ENCODE measurements at regions not wholly inside any gene's neighbourhood (a gene's known extent, or its start where the extent isn't known, plus 50 kb on each side); places are given as distances from the start of the nearest gene placed in this dataset.
"Not testable (repeated sequence)": the region's sequence is repeated elsewhere in the genome, so short reads cannot be mapped to it uniquely, and the experiment has no call there.

DNA sequence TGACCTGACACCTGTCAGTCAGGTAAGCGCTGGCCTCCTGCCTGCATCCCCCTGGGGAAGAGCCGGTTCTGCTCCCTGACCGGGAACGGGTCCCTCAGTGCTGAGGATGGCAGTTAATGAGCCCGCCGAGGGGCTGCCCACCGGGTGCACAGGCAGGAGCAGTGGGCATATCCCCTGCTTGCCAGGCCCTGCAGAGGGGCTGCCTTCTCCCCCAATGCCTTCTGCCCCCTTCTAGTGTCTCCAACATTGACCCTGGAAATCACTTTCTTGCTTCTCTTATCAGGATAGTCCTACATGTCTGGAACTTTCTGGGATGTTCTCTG, 388.5 kb downstream of the SEC14L1 start:
- Histone ChIP-seq H3K9me3 (replicated peaks; ENCODE audit: low read length) (no peaks in the 10 kb centered on the region), H3K36me3 (ENCODE audit: insufficient read depth, low read length) (no peaks in the 10 kb centered on the region), H3K4me3 (ENCODE audit: low read length) (no peak overlapping the region), H3K9ac (ENCODE audit: low read depth, low read length) (no peak overlapping the region), H3K4me1 (ENCODE audit: control insufficient read depth, insufficient read depth, low read length) (peaks cover 9% of the 10 kb centered on the region), H3K4me2 (ENCODE audit: low read length) (no peak overlapping the region), H3K27me3 (ENCODE audit: control insufficient read depth, insufficient read depth, low read length) (peaks cover 49% of the 10 kb centered on the region)

DNA sequence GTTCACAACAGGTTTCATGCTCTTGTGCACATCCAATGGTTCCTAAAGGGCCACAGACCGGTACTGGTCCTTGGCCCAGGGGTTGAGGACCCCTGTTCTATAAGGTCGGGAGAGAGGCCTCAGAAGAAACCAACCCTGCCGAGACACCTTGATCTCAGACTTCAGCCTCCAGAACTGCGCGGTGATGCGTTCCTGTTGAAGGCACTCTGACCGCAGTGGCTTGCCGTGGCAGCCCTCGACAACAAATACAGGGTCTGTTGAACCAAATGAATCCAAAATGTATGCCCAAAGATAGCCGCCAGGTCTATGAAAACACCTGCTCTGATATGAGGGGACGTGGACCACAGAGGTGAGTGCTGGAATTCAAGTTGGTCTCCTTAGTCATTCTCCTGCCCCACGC, 389.8 kb downstream of the SEC14L1 start:
- H3K9me3 ChIP-seq (replicated peaks; ENCODE audit: low read length) = no peaks in the 10 kb centered on the region
- H3K4me2 ChIP-seq (ENCODE audit: low read length) = no peak overlapping the region
- H3K27me3 ChIP-seq (ENCODE audit: control insufficient read depth, insufficient read depth, low read length) = peaks cover 53% of the 10 kb centered on the region
- no peak overlapping the region for H3K4me3 ChIP-seq (ENCODE audit: low read length)
- H3K4me1 ChIP-seq (ENCODE audit: control insufficient read depth, insufficient read depth, low read length) = peaks cover 9% of the 10 kb centered on the region
- H3K36me3 ChIP-seq (ENCODE audit: insufficient read depth, low read length) = no peaks in the 10 kb centered on the region
- no peak overlapping the region for H3K9ac ChIP-seq (ENCODE audit: low read depth, low read length)

DNA sequence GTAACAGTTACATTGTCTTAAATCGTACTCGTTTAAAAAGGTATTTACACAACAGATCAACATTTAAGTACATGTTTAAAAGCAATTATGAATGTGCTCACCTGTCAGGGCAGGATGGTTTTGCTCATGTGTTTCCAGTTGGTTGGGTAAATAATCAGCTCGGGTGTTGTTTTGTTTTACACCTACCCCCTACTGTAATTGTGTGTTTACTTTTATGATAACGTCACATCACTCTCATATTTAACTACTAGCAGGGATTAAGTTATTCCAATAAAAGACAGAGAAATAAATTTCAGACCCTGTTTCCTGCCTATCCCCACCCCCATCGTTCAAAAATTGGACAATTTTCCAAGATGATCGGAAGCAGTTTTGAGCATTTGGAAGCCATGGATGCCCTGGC, 390.2 kb downstream of the SEC14L1 start:
- Histone ChIP-seq H3K4me3 (ENCODE audit: low read length) (no peak overlapping the region), H3K36me3 (ENCODE audit: insufficient read depth, low read length) (no peaks in the 10 kb centered on the region), H3K27me3 (ENCODE audit: control insufficient read depth, insufficient read depth, low read length) (peaks cover 57% of the 10 kb centered on the region), H3K9me3 (replicated peaks; ENCODE audit: low read length) (no peaks in the 10 kb centered on the region), H3K4me1 (ENCODE audit: control insufficient read depth, insufficient read depth, low read length) (peaks cover 9% of the 10 kb centered on the region), H3K4me2 (ENCODE audit: low read length) (no peak overlapping the region), H3K9ac (ENCODE audit: low read depth, low read length) (no peak overlapping the region)

DNA sequence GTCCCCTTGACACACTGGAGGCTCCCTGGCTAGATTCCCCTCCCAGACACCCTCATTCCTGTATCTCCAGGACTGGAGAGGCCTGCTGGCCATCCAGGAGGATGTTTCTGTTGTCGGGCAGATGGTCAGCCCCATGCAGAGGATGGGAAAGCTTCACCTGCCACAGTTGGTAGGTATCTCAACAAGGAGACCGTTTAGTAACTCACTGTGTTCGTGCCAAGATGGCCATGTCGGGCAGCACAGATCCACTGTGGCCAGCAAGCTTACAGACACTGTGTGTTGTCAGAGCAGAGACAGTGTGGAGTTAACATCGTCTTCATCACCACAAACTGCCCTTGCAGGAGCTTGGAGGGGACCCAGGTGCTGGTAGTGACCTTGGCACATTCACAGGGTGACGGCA, 390.9 kb downstream of the SEC14L1 start:
- Histone ChIP-seq H3K27me3 (ENCODE audit: control insufficient read depth, insufficient read depth, low read length) (peaks cover 61% of the 10 kb centered on the region), H3K9me3 (replicated peaks; ENCODE audit: low read length) (no peaks in the 10 kb centered on the region), H3K9ac (ENCODE audit: low read depth, low read length) (no peak overlapping the region), H3K4me2 (ENCODE audit: low read length) (no peak overlapping the region), H3K36me3 (ENCODE audit: insufficient read depth, low read length) (no peaks in the 10 kb centered on the region), H3K4me3 (ENCODE audit: low read length) (no peak overlapping the region), H3K4me1 (ENCODE audit: control insufficient read depth, insufficient read depth, low read length) (peaks cover 9% of the 10 kb centered on the region)

DNA sequence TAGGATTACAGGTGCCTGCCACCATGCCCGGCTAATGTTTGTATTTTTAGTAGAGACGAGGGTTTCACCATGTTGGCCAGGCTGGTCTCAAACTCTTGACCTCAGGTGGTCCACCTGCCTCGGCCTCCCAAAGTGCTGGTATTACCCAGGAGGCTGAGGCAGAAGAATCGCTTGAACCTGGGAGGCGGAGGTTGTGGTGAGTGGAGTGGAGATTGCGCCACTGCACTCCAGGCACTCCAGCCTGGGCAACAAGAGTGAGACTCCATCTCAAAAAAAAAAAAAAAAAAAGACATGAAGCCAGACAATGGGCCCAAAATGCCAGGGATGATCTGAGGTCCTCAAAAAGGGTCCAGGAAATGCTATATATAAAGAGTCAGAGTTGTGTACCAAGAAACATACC, 392.9 kb downstream of the SEC14L1 start:
- H3K4me1 ChIP-seq (ENCODE audit: control insufficient read depth, insufficient read depth, low read length); H3K4me3 ChIP-seq (ENCODE audit: low read length); H3K9me3 ChIP-seq (replicated peaks; ENCODE audit: low read length); H3K4me2 ChIP-seq (ENCODE audit: low read length); H3K36me3 ChIP-seq (ENCODE audit: insufficient read depth, low read length); H3K9ac ChIP-seq (ENCODE audit: low read depth, low read length): not testable (repeated sequence)
- H3K27me3 ChIP-seq (ENCODE audit: control insufficient read depth, insufficient read depth, low read length) = peaks cover 63% of the 10 kb centered on the region

DNA sequence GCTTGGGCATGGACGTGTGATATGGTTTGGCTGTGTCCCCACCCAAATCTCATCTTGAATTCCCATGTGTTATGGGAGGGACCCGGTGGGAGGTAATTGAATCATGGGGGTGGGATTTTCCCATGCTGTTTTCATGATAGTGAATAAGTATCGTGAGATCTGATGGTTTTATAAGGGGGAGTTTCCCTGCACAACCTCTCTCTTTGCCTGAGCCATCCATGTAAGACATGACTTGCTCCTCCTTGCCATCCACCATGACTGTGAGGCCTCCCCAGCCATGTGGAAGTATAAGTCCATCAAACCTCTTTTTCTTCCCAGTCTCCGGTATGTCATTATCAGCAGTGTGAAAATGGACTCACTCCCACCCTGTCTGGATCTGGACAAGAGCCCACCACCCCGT, 393.4 kb downstream of the SEC14L1 start:
- Histone ChIP-seq H3K9ac (ENCODE audit: low read depth, low read length) (no peak overlapping the region), H3K36me3 (ENCODE audit: insufficient read depth, low read length) (no peaks in the 10 kb centered on the region), H3K27me3 (ENCODE audit: control insufficient read depth, insufficient read depth, low read length) (peaks cover 61% of the 10 kb centered on the region), H3K9me3 (replicated peaks; ENCODE audit: low read length) (no peaks in the 10 kb centered on the region), H3K4me3 (ENCODE audit: low read length) (no peak overlapping the region), H3K4me2 (ENCODE audit: low read length) (no peak overlapping the region), H3K4me1 (ENCODE audit: control insufficient read depth, insufficient read depth, low read length) (peaks cover under 1% of the 10 kb centered on the region)

DNA sequence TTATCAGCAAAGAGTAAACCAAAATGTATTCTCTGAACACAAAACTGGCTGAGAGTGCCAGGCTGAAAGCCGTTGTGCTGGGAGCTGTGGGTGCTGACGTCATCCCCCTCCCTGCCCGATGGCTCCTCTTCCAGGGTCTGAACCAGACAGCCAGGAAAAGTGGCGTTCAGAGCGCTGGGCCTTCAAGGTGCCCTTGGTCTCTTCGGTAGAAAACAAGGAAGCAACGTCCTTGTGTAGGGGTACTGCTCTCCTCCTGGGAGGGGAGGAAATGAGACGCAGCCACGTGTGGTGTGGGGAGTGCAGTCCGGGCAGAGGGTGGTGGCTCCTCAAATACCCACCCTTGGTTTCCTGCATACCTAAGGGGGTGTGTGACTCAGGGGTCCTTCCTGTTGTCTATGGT, 394.7 kb downstream of the SEC14L1 start:
- H3K4me3 ChIP-seq (ENCODE audit: low read length) = no peak overlapping the region
- no peak overlapping the region for H3K9ac ChIP-seq (ENCODE audit: low read depth, low read length)
- H3K36me3 ChIP-seq (ENCODE audit: insufficient read depth, low read length) = no peaks in the 10 kb centered on the region
- H3K27me3 ChIP-seq (ENCODE audit: control insufficient read depth, insufficient read depth, low read length) = peaks cover 62% of the 10 kb centered on the region
- no peak overlapping the region for H3K4me2 ChIP-seq (ENCODE audit: low read length)
- no peaks in the 10 kb centered on the region for H3K9me3 ChIP-seq (replicated peaks; ENCODE audit: low read length)
- no peaks in the 10 kb centered on the region for H3K4me1 ChIP-seq (ENCODE audit: control insufficient read depth, insufficient read depth, low read length)

DNA sequence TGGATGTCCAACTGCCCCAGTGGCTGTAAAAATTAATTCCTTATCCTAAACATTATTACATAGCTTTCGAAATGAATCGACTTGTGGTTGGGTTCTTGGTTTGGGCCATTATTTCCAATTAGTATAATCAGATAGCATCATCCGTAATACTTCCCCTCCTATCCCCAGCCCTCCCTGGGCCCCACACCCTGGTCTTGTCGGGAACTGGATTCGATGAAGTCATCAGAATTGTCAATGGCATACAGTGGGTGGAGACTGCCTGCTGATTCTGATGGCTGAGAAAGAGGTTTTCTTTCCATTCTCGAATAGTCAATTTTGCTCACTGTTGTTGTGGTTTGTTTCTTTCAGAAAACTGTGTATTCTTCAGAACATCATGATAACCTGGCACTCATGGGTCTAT, 395.1 kb downstream of the SEC14L1 start:
- H3K4me2 ChIP-seq (ENCODE audit: low read length) = no peak overlapping the region
- H3K9me3 ChIP-seq (replicated peaks; ENCODE audit: low read length) = no peaks in the 10 kb centered on the region
- peaks cover 62% of the 10 kb centered on the region for H3K27me3 ChIP-seq (ENCODE audit: control insufficient read depth, insufficient read depth, low read length)
- H3K4me1 ChIP-seq (ENCODE audit: control insufficient read depth, insufficient read depth, low read length) = no peaks in the 10 kb centered on the region
- no peak overlapping the region for H3K4me3 ChIP-seq (ENCODE audit: low read length)
- H3K9ac ChIP-seq (ENCODE audit: low read depth, low read length) = no peak overlapping the region
- no peaks in the 10 kb centered on the region for H3K36me3 ChIP-seq (ENCODE audit: insufficient read depth, low read length)

DNA sequence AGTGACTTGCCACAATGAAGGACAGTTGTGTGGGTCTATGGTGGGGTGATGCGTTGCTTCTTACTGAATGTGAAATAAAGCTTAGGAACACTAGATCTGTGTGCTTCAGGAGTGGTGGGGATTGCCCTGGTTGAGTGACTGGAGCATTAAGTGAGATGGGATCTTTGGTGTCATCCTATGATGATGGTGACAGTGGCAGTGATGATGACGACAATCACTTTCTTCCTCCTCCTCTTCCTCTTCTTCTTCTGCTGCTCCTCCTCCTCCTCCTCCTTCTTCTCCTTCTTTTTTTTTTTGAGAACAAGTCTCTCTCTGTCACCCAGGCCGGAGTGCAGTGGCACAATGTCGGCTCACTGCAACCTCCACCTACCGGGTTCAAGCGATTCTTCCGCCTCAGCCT, 396.8 kb downstream of the SEC14L1 start:
- H3K9ac ChIP-seq (ENCODE audit: low read depth, low read length) = no peak overlapping the region
- H3K27me3 ChIP-seq (ENCODE audit: control insufficient read depth, insufficient read depth, low read length) = peaks cover 50% of the 10 kb centered on the region
- no peaks in the 10 kb centered on the region for H3K36me3 ChIP-seq (ENCODE audit: insufficient read depth, low read length)

DNA sequence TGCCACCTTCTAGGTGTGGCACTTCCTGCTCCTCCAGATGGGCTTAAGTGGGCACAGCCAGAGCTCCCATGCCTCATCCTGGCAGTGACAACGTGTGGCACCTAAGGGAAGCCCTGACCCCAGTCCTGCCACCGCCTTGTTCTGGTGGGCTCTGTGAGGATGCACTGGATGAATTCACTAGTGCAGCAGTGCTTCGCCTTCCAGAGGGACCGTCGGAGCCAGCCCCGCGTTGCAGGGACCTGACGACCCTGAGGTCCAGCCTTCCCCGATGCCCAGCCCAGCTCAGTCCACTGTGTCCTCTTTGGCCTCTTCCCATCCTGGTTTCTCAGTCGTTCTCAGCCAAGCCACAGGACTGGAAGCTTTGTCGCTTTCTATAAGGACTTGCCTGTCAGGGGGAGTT, 399.8 kb downstream of the SEC14L1 start:
- no peak overlapping the region for H3K4me3 ChIP-seq (ENCODE audit: low read length)
- H3K9ac ChIP-seq (ENCODE audit: low read depth, low read length) = no peak overlapping the region
- no peaks in the 10 kb centered on the region for H3K36me3 ChIP-seq (ENCODE audit: insufficient read depth, low read length)
- H3K4me2 ChIP-seq (ENCODE audit: low read length) = no peak overlapping the region
- peaks cover 65% of the 10 kb centered on the region for H3K27me3 ChIP-seq (ENCODE audit: control insufficient read depth, insufficient read depth, low read length)
- H3K4me1 ChIP-seq (ENCODE audit: control insufficient read depth, insufficient read depth, low read length) = no peaks in the 10 kb centered on the region
- H3K9me3 ChIP-seq (replicated peaks; ENCODE audit: low read length) = no peaks in the 10 kb centered on the region

More for the DNA sequence above, 396.8 kb downstream of the SEC14L1 start:
- no peaks in the 10 kb centered on the region for H3K9me3 ChIP-seq (replicated peaks; ENCODE audit: low read length)
- no peaks in the 10 kb centered on the region for H3K4me1 ChIP-seq (ENCODE audit: control insufficient read depth, insufficient read depth, low read length)
- no peak overlapping the region for H3K4me2 ChIP-seq (ENCODE audit: low read length)
- H3K4me3 ChIP-seq (ENCODE audit: low read length) = no peak overlapping the region

DNA sequence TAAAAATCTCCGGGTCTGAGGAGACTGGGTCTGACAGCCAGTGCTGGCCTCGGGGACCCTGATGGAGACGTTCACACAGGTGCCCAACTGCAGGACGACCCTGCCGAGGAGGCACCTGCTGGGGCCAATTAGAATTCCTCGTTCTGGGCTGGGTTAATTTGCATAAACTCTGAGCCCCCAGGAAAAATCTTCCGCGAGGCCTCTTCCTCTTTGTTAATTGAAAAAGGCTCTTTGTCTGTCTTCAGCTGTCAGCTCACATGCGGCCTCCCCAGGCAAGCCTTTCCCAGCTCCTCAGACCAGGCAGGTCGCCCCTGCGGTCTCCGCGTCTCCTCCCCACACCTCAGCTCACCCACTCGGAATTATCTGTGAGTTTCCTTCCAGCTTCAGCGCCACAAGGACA, 400.2 kb downstream of the SEC14L1 start:
- Histone ChIP-seq H3K4me3 (ENCODE audit: low read length) (no peak overlapping the region), H3K9me3 (replicated peaks; ENCODE audit: low read length) (no peaks in the 10 kb centered on the region), H3K27me3 (ENCODE audit: control insufficient read depth, insufficient read depth, low read length) (peaks cover 65% of the 10 kb centered on the region), H3K4me1 (ENCODE audit: control insufficient read depth, insufficient read depth, low read length) (no peaks in the 10 kb centered on the region), H3K36me3 (ENCODE audit: insufficient read depth, low read length) (no peaks in the 10 kb centered on the region), H3K9ac (ENCODE audit: low read depth, low read length) (no peak overlapping the region), H3K4me2 (ENCODE audit: low read length) (no peak overlapping the region)

DNA sequence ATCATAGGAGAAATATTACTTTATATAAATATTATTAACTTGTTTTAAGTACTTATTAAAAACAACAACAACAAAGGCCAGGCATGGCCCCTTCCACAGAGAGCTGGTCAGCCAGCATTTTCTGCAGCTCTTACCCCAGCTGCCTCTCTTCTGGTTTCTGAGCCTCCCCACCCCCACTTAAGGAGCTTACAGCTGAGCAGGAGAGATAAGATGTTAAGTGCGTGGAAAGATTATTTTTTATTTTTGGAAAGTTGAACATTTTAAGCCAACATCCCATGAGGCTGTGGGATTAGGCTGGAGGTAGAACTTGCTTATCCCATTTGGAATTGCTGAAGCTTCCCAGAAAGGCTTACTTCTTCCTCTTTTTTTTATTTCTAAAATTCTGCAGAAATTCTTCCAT, 401.2 kb downstream of the SEC14L1 start:
- Histone ChIP-seq H3K4me2 (ENCODE audit: low read length) (no peak overlapping the region), H3K27me3 (ENCODE audit: control insufficient read depth, insufficient read depth, low read length) (peaks cover 62% of the 10 kb centered on the region), H3K4me1 (ENCODE audit: control insufficient read depth, insufficient read depth, low read length) (no peaks in the 10 kb centered on the region), H3K4me3 (ENCODE audit: low read length) (no peak overlapping the region), H3K9ac (ENCODE audit: low read depth, low read length) (no peak overlapping the region), H3K36me3 (ENCODE audit: insufficient read depth, low read length) (no peaks in the 10 kb centered on the region), H3K9me3 (replicated peaks; ENCODE audit: low read length) (no peaks in the 10 kb centered on the region)
